ENCODE measurements at regions not wholly inside any gene's neighbourhood (a gene's known extent, or its start where the extent isn't known, plus 50 kb on each side); places are given as distances from the start of the nearest gene placed in this dataset.

DNA sequence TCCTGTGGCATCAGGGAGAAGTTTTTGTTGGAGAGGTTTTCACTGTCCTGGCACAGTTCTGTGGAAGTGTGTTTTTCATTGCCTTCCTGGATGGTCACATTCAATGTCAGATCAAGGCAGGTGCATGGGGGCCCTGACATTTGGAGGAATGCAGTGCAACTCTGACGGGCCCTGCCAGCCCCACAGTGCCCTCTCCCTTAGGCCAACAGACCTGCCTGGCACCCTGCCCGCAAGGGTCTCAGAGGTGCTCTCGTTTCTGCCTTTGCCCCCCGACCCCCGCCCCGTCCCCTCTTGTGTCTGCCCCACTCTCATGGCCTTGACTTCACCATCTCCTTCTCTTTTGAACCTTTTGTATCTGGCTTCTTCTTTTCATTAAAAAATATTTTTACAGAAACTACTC is 257.2 kb upstream of the HDAC4 start:
- TF ChIP-seq, protein P1, sequence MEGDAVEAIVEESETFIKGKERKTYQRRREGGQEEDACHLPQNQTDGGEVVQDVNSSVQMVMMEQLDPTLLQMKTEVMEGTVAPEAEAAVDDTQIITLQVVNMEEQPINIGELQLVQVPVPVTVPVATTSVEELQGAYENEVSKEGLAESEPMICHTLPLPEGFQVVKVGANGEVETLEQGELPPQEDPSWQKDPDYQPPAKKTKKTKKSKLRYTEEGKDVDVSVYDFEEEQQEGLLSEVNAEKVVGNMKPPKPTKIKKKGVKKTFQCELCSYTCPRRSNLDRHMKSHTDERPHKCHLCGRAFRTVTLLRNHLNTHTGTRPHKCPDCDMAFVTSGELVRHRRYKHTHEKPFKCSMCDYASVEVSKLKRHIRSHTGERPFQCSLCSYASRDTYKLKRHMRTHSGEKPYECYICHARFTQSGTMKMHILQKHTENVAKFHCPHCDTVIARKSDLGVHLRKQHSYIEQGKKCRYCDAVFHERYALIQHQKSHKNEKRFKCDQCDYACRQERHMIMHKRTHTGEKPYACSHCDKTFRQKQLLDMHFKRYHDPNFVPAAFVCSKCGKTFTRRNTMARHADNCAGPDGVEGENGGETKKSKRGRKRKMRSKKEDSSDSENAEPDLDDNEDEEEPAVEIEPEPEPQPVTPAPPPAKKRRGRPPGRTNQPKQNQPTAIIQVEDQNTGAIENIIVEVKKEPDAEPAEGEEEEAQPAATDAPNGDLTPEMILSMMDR (conservative IDR thresholded peaks at IDR 0.05 in 1 of 2, IDR thresholded peaks at IDR 0.05 in 1 of 2; ENCODE audit: low read depth in 1 of 2, low read length in 2 of 2), result no peak
- no peak for TF ChIP-seq EZH2 (IDR thresholded peaks at IDR 0.05; ENCODE audit: low read length, missing control alignments)
